ENCODE measurements at regions not wholly inside any gene's neighbourhood (a gene's known extent, or its start where the extent isn't known, plus 50 kb on each side); places are given as distances from the start of the nearest gene placed in this dataset.

- POLR2A ChIA-PET: no interaction called here
- no peak overlapping the region for H3K4me3 ChIP-seq (ENCODE audit: low read depth, low read length)
Observed at GRCh38 chr7:138169441-138169851, 93.2 kb downstream of the AKR1D1 start.

GRCh38 chr7:138170298-138170697 is 94.0 kb downstream of the AKR1D1 start:
- H3K9me3 ChIP-seq (ENCODE audit: control insufficient read depth, insufficient read depth, low read depth, low read length): no peaks in the 10 kb centered on the region
- TF ChIP-seq ZNF449 (tag by site-specific recombination; IDR thresholded peaks at IDR 0.05): no peak
- no peak for TF ChIP-seq ZNF341 (tag by site-specific recombination; IDR thresholded peaks at IDR 0.05; ENCODE audit: low read depth)
- no peak for TF ChIP-seq SP7 (tag by site-specific recombination; IDR thresholded peaks at IDR 0.05)
- no peak for TF ChIP-seq ZNF223 (tag by site-specific recombination; IDR thresholded peaks at IDR 0.05)
- no peak for TF ChIP-seq MEIS1 (CRISPR knock-in tag; IDR thresholded peaks at IDR 0.05; ENCODE audit: borderline replicate concordance)
- no peak for TF ChIP-seq REPIN1 (tag by site-specific recombination; IDR thresholded peaks at IDR 0.05; ENCODE audit: low read depth)
- TF ChIP-seq ZNF184 (tag by site-specific recombination; IDR thresholded peaks at IDR 0.05): no peak
- TF ChIP-seq ZNF433 (tag by site-specific recombination; IDR thresholded peaks at IDR 0.05; ENCODE audit: low read depth): no peak
- no peak for TF ChIP-seq ZNF530 (tag by site-specific recombination; IDR thresholded peaks at IDR 0.05; ENCODE audit: low read depth)
- TF ChIP-seq ZFHX2 (tag by site-specific recombination; conservative IDR thresholded peaks at IDR 0.05): no peak
- TF ChIP-seq ZNF777 (tag by site-specific recombination; IDR thresholded peaks at IDR 0.05; ENCODE audit: borderline replicate concordance): no peak
- no peak for TF ChIP-seq ZNF529 (tag by site-specific recombination; IDR thresholded peaks at IDR 0.05; ENCODE audit: insufficient replicate concordance)
- no peak for TF ChIP-seq ZNF660 (tag by site-specific recombination; IDR thresholded peaks at IDR 0.05)
- no peak for TF ChIP-seq ZNF423 (tag by site-specific recombination; IDR thresholded peaks at IDR 0.05)
- TF ChIP-seq ZNF10 (tag by site-specific recombination; IDR thresholded peaks at IDR 0.05): no peak
- TF ChIP-seq ZNF155 (tag by site-specific recombination; IDR thresholded peaks at IDR 0.05): no peak
- TF ChIP-seq ZNF768 (tag by site-specific recombination; IDR thresholded peaks at IDR 0.05): no peak
- POLR2A ChIA-PET: no interaction called here
- H3K4me1 ChIP-seq (ENCODE audit: control insufficient read depth, insufficient read depth, low read length): no peaks in the 10 kb centered on the region
- H3K27ac ChIP-seq (ENCODE audit: extremely low read depth, low read depth, low read length): no peak overlapping the region
- no peak overlapping the region for H3K4me3 ChIP-seq (ENCODE audit: low read depth, low read length)
- H3K36me3 ChIP-seq (ENCODE audit: control insufficient read depth in 2 of 2, insufficient read depth in 1 of 2, low read length in 2 of 2): no peaks in the 10 kb centered on the region
- CTCF ChIA-PET: interaction anchor here (1.2 to 1.3 kb wide), 2 partner anchors 9 to 11 kb away, joined by 3 to 4 read pairs; no protein-coding TSS in a partner anchor

More at GRCh38 chr7:138169441-138169851, 93.2 kb downstream of the AKR1D1 start:
- Histone ChIP-seq H3K4me1 (ENCODE audit: control insufficient read depth, insufficient read depth, low read length) (no peaks in the 10 kb centered on the region), H3K36me3 (ENCODE audit: control insufficient read depth in 2 of 2, insufficient read depth in 1 of 2, low read length in 2 of 2) (no peaks in the 10 kb centered on the region), H3K9me3 (ENCODE audit: control insufficient read depth, insufficient read depth, low read depth, low read length) (no peaks in the 10 kb centered on the region), H3K27ac (ENCODE audit: extremely low read depth, low read depth, low read length) (no peak overlapping the region)
- CTCF ChIA-PET: interaction anchor here (0.5 kb wide), 1 partner anchor 268 kb away, joined by 4 read pairs; no protein-coding TSS in a partner anchor
- TF ChIP-seq ZNF549 (tag by site-specific recombination; IDR thresholded peaks at IDR 0.05) (no peak), ZNF280D (tag by site-specific recombination; IDR thresholded peaks at IDR 0.05) (no peak), ZNF558 (tag by site-specific recombination; IDR thresholded peaks at IDR 0.05) (no peak), ZSCAN18 (tag by site-specific recombination; IDR thresholded peaks at IDR 0.05) (no peak), ZNF660 (tag by site-specific recombination; IDR thresholded peaks at IDR 0.05) (no peak), PBX3 (CRISPR knock-in tag; IDR thresholded peaks at IDR 0.05) (no peak), ZNF530 (tag by site-specific recombination; IDR thresholded peaks at IDR 0.05; ENCODE audit: low read depth) (no peak), ZFP3 (tag by site-specific recombination; IDR thresholded peaks at IDR 0.05; ENCODE audit: low read depth) (no peak)

Measured in HEK293 (cell line).